Ishikawa (cell line): ENCODE measurements at regions not wholly inside any gene's neighbourhood (a gene's known extent, or its start where the extent isn't known, plus 50 kb on each side); places are given as distances from the start of the nearest gene placed in this dataset.

Experiments used
- CEBPB ChIP-seq: IDR thresholded peaks from 2 replicates; pipeline ENCODE4 v1.6.1; 2012
- CREB1 ChIP-seq: IDR thresholded peaks from 2 replicates; pipeline ENCODE4 v1.6.1; 2012; ENCODE audit warnings: low read depth
- EGR1 ChIP-seq: IDR thresholded peaks from 2 replicates; pipeline ENCODE4 v1.6.1; 2012
- EP300 ChIP-seq: IDR thresholded peaks from 2 replicates; pipeline ENCODE4 v1.6.1; 2012; ENCODE audit warnings: borderline replicate concordance
- FOXM1 ChIP-seq: IDR thresholded peaks from 2 replicates; pipeline ENCODE4 v1.6.1; 2012; ENCODE audit warnings: low read depth, borderline replicate concordance
- NFIC ChIP-seq: IDR thresholded peaks from 2 replicates; pipeline ENCODE4 v1.6.1; 2012
- RAD21 ChIP-seq: IDR thresholded peaks from 2 replicates; pipeline ENCODE4 v1.6.1; 2012; ENCODE audit warnings: low read depth
- TAF1 ChIP-seq: IDR thresholded peaks from 2 replicates; pipeline ENCODE4 v1.6.1; 2012; ENCODE audit warnings: low read depth, mild to moderate bottlenecking
- TCF12 ChIP-seq: IDR thresholded peaks from 2 replicates; pipeline ENCODE4 v1.6.1; 2012; ENCODE audit warnings: low read depth
- TEAD4 ChIP-seq: IDR thresholded peaks from 2 replicates; pipeline ENCODE4 v1.6.1; 2012
- YY1 ChIP-seq: IDR thresholded peaks from 2 replicates; pipeline ENCODE4 v1.6.1; 2012; ENCODE audit warnings: low read depth
- ZBTB7A ChIP-seq: IDR thresholded peaks from 2 replicates; pipeline ENCODE4 v1.6.1; 2012; ENCODE audit warnings: low read depth
- TF ChIP-seq, protein P1 (sequence below): IDR thresholded peaks from 2 replicates; pipeline ENCODE4 v1.6.1; 2012
- TF ChIP-seq, protein P2 (sequence below): IDR thresholded peaks from 2 replicates; pipeline ENCODE4 v1.6.1; 2012; ENCODE audit warnings: low read depth, mild to moderate bottlenecking
- TF ChIP-seq, protein P3 (sequence below): IDR thresholded peaks from 2 replicates; pipeline ENCODE4 v1.6.1; 2012

GRCh38 chr2:156199588-156199987 lies 132.9 kb downstream of the NR4A2 start:
- TF ChIP-seq NFIC (no peak), RAD21 (no peak), CREB1 (no peak), EGR1 (no peak), CEBPB (no peak), ZBTB7A (no peak), TAF1 (no peak), TCF12 (no peak), FOXM1 (no peak), TEAD4 (no peak), YY1 (no peak), EP300 (no peak)
- TF ChIP-seq, protein P1, sequence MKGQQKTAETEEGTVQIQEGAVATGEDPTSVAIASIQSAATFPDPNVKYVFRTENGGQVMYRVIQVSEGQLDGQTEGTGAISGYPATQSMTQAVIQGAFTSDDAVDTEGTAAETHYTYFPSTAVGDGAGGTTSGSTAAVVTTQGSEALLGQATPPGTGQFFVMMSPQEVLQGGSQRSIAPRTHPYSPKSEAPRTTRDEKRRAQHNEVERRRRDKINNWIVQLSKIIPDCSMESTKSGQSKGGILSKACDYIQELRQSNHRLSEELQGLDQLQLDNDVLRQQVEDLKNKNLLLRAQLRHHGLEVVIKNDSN, result no peak
- TF ChIP-seq, protein P2, sequence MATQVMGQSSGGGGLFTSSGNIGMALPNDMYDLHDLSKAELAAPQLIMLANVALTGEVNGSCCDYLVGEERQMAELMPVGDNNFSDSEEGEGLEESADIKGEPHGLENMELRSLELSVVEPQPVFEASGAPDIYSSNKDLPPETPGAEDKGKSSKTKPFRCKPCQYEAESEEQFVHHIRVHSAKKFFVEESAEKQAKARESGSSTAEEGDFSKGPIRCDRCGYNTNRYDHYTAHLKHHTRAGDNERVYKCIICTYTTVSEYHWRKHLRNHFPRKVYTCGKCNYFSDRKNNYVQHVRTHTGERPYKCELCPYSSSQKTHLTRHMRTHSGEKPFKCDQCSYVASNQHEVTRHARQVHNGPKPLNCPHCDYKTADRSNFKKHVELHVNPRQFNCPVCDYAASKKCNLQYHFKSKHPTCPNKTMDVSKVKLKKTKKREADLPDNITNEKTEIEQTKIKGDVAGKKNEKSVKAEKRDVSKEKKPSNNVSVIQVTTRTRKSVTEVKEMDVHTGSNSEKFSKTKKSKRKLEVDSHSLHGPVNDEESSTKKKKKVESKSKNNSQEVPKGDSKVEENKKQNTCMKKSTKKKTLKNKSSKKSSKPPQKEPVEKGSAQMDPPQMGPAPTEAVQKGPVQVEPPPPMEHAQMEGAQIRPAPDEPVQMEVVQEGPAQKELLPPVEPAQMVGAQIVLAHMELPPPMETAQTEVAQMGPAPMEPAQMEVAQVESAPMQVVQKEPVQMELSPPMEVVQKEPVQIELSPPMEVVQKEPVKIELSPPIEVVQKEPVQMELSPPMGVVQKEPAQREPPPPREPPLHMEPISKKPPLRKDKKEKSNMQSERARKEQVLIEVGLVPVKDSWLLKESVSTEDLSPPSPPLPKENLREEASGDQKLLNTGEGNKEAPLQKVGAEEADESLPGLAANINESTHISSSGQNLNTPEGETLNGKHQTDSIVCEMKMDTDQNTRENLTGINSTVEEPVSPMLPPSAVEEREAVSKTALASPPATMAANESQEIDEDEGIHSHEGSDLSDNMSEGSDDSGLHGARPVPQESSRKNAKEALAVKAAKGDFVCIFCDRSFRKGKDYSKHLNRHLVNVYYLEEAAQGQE, result no peak
- TF ChIP-seq, protein P3, sequence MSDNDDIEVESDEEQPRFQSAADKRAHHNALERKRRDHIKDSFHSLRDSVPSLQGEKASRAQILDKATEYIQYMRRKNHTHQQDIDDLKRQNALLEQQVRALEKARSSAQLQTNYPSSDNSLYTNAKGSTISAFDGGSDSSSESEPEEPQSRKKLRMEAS, result no peak

GRCh38 chr2:156196031-156196430 lies 136.5 kb downstream of the NR4A2 start:
- no peak for TF ChIP-seq TEAD4
- TF ChIP-seq ZBTB7A, result no peak
- no peak for TF ChIP-seq TCF12
- TF ChIP-seq, protein P2, result no peak
- TF ChIP-seq, protein P1, result no peak
- no peak for TF ChIP-seq NFIC
- no peak for TF ChIP-seq FOXM1
- no peak for TF ChIP-seq RAD21
- no peak for TF ChIP-seq EGR1
- no peak for TF ChIP-seq EP300
- TF ChIP-seq CREB1, result no peak
- TF ChIP-seq YY1, result no peak

DNA sequence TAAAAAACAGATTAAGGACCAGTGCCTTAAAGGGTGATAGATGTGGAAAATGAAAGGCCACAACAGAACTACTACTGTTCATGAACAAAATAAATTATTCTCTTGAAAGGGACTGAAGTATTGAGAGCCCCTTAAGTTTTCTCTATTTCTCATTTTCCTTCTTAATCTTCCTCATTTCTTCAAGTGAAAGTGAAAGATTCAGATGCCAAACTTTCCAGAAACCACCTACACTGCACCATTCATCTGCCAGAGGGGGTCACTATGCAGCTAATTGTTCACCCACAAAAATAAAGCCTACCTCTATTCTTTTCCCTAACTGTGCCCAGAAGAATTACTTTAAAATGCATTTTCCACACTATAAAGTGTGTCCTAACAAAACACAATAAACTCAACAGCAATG lies 140.1 kb downstream of the NR4A2 start:
- TF ChIP-seq EP300, result no peak
- peak; percentile 44 for TF ChIP-seq RAD21

GRCh38 chr2:156191527-156191926 lies 141.0 kb downstream of the NR4A2 start:
- TF ChIP-seq EGR1 (no peak), TAF1 (no peak), NFIC (no peak)

DNA sequence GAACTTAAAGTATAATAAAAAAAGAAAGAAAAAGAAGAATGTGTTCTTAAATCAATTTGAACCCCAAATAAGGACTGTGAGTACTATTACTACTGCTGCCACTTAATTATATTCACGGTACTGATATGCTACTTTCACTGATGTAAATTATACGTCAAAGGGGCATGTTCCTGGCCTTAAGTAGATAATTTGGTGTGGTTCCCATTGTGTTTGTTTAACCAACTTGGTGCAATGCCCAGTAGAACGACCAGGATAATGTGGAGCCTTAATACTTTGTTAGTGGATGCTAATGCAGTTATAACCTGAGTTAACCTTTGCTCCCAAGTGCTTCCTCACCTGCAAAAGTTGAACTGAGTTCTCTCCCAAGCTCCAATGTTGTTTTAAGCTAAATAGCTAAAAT lies 142.0 kb downstream of the NR4A2 start:
- TF ChIP-seq TCF12 (no peak), TAF1 (no peak), EGR1 (no peak), TEAD4 (no peak), CREB1 (no peak), NFIC (no peak), CEBPB (no peak), ZBTB7A (no peak), FOXM1 (no peak), RAD21 (no peak), EP300 (no peak), YY1 (no peak)
- TF ChIP-seq, protein P3, result no peak
- TF ChIP-seq, protein P1, result no peak
- TF ChIP-seq, protein P2, result no peak
